Activated naive CD4-positive, alpha-beta T cell treated with anti-CD3 and anti-CD28 coated beads, Interleukin-2, amount 50 U/mL, for 16 hours (primary cell): ENCODE measurements at regions not wholly inside any gene's neighbourhood (a gene's known extent, or its start where the extent isn't known, plus 50 kb on each side); places are given as distances from the start of the nearest gene placed in this dataset.

Experiments
- DNase-seq: peaks from one replicate; pipeline ENCODE4 v3.0.0-alpha.2; 2020

DNA sequence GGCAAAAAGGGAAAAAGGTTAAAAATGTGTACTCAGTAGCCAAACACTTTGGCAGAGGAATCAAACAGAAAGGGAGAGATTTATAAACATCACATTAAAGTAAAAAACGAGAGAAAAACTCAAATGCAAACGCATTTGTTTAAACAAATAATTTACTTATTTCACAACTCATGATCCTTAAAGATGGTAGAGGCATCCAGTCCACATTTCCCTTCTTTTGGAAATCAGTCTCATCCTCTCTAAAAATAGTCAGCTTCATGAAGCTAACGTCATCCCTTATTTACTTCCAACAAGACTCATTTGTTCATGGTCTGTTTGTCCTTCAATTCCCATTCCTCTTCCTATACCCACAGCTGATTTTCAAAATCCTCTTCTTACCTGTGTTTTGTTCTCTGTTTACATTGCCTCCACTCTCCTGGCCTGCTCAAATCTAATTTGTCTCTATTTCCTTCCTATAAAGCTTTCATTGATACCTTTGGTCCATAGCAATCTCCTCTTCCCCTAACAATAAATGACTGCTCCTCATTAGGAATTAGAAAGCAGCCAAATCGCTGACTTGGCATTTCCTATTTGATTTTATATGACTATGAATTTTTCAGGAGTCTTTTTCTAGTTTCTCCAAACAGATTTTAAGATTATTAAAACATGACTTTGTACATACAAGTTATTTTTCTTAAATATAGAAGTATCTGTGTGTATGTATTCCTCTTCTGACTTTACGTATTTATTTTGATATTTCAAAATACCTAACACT is 805.3 kb downstream of the TLE1 start:
- no peak for DNase-seq

DNA sequence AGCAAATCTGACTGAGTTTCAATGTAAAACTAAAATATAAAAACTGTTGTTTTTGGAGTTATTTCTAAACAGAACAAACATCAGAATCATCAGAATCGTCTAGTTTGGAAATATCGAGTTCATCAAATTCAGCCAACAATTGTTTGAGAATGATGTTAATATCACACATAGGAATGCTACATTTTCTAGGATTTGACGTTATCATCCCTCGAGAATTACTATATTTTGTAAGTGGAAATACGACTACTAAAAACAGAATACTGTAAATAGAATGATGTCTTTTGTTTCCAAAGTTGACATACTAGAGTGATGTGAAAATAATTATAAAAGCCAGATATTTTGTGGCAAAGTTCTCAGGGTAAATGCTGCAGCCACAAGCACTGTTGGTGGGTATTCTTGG is 805.9 kb downstream of the TLE1 start:
- no peak for DNase-seq

DNA sequence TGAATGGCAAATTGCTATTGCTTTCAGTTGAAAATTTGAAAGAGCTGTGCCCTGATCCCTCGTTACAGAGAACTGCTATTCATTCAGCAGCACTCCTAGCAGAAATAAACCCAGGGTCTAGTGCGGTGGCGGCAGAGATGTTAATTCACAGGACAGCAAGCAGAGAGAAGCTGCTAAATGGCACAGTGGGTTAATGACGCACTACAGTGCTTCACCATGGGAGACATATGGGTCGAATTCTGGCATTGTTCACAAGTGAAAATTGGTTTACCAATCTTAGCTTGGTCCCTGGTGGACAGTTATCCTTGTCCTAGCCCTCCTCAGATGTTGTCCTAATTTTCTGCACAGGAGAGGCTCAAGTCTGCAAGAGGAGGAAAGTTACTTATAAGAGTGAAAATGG is 807.4 kb downstream of the TLE1 start:
- DNase-seq = no peak

DNA sequence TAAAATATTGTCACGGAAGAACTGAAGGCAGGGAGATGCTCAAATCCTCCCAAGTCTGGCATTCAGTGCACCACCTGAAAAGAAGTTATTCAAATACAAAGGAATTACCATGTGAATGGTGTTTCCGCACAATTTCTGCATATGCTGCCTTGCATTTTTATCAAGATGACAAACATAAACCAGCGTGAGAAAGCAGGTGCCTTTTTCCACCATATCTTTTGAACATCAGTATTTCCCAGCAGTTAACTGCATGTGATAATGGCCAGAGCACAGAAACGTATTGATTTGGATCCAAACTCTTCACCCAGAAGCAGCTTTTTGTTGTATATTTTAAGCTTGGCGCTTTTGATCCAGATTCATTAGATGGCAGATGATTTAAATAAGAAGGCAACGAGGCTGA is 808.0 kb downstream of the TLE1 start:
- DNase-seq = no peak

DNA sequence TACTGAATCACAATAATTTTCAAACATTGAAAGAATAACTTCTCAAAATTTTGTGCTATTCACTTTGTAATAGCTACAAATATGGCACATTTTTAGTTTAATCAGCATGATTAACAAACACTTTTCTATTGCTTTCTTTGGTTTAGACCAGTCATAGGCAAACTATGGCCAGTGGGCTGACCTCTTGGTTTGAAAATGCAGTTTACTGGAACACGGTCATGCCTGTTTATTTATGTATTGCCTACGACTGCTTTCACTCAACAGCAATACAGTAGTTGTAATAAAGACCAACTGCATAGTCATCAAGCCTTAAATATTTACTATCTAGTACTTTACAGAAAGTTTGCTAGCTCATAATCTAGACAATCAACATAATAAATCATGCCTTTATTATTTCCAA is 810.8 kb downstream of the TLE1 start:
- DNase-seq = no peak

DNA sequence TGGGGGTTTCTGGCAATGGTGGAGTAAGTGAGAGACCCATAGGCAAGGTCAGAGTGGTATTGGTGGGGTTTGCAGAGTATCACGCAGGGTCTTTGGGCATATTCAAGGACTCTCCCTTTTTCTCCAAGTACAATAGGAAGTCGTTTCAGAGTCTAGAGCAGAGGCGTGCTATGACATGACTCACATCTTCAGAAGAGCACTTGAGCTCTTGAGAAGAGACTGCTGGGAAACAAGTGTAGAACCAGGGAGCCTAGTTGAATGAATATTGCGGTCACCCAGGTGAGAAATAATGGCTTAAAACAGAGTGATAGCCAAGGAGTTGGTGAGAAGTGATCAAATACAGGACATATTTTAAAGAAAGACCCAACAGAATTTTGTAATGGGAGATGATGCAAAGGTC is 813.4 kb downstream of the TLE1 start:
- DNase-seq = no peak

DNA sequence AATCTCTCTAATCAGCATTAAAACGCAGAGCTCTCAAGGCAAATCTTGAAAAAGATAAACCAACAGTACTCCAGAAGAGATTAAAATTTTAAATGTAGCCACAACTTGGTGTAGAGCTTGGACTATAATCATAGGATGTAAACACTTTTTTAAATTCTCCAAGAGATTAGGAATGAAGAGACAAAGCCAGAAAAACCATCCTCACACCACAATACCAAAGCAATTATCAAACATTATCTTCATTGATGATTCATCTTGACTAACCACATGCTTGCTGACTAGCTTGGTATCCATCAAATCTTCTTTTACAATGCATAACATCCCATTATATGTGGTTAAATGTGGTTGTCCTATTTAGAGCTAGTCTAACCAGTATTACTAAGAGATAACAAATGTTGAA is 815.1 kb downstream of the TLE1 start:
- no peak for DNase-seq

DNA sequence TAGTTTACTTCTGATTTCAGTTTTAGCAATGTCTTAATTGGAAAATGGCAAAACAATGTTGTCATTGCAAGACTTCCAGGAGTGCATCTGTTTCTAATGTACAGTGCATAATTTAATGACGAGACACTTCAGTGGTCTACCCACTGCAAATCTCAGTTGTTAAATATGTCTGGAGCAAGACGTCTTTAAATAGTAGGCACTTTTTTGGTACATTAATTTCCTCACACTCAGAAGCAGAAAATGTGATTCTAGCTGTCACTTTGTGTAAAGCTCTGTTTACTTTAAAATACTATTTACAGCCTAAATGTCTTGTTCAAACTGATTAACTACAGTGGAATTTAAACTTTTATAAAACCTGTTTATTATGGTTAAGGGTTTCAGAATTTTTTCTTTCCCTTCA is 815.5 kb downstream of the TLE1 start:
- DNase-seq = no peak

DNA sequence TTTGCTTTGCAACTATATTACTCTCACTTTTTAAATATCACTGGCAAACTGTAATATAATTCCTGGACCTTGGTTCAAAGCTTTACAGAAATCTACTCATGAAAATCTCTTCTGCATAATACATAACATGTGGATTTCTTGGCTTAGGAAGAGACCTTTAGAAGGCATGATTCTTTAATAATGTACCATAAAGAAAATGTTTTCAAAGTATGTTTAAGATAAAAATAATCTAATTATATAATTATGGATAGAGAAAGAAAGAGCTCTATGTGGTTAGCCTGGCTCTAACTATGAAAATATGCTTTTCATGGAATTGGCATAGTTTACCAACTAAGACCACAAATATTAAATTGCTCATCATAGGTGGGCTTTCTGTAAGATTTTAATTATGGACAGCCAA is 817.8 kb downstream of the TLE1 start:
- DNase-seq = no peak

DNA sequence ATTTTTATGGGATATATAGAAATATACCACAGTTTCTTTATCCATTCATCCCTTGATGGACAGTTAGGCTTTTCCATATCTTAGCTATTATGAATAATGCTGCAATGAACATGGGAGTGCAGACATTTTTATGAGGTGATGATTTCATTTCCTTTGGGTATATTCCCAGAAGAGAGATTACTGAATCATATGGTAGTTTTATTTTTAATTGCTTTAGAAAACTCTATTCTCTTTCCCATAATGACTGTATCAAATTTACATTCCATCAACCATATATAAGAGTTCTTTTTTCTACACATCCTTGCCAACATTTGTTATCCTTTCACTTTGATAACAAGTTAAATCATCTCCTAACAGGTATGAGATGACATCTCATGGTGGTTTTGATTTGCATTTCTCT is 821.6 kb downstream of the TLE1 start:
- no peak for DNase-seq

DNA sequence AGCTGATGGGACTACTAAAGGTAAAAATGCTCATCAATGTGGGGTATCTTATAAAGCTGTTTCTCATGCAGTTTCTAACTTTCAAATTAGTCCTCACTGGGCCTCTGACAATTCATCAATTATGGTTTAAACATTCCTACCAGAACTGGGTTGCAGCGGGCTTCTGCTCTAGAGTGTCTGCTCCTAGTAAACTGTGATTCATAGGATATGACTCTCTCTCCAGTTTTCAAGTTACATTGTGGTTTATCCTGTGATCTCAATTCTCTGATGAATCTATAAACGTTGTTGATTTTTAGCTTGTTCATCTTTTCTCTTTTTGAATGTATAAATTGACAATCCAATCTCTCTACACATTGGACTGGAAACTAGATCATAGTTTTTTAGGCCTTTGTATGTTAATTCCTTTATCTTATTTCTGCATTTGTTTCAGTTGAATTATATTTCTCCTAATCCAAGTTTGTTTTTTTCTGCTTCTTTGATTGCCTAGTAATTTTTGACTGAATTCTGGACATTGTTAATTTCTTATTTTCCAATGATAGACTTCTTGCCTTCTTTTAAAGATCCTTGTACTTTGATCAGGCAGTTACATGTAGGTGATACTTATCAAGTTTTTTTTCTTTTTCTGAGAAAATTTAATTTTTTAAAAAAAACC is 822.6 kb downstream of the TLE1 start:
- DNase-seq = no peak

DNA sequence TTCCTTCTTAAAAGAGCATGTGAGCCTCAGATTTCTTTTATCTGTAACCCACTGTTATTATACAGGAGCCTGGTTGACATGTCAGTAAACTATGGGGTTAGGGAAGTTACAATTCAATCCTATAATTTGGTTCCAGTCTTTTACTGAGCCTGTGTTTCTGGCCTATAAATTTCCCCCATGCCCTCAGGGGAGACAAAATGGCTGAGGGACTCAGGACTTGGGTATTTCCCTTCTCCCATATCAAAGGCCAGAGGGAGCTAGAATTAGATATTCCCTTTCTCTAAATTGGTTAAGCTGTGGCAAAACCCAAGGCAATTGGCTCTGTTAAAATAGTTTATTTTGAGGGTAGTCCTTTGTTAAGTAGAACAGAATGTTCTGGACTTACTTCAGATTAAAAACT is 823.2 kb downstream of the TLE1 start:
- no peak for DNase-seq

DNA sequence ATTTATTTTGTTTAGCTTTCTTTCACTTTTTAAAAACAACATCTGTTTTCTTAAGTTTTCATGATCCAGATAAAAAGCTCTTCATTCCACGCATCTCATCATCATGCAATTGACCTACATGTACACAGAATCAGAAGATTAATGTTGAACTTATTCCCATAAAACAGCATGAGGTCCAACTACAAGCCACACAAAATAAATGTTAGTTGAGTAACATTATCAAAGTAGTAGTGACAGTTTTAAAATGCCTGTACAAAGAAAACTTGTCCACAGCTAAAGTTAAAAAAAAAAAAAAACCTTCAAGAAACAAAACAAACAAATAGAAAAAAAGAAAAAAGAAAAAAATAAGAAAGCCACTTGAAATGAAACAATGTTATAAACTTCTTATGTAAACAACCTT is 846.3 kb downstream of the TLE1 start:
- DNase-seq = no peak

DNA sequence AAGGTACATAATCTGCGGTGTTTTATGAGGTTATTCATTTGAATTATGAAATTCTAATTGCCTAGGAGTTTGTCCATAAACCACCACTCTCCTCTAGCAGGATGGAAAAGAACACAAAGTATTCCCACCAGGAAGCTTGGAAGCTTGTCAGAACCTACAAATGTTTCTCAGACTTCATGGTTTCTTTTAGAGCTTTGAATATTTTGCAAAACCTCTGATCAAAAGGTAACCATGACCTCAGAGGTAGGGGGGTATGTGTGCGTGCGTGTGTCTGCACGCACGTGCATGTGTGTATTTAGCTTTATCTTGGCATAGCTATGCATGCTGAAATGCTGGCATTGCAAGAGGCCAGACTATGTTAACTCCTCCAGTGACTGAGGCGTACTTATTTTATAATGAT is 847.0 kb downstream of the TLE1 start:
- no peak for DNase-seq

DNA sequence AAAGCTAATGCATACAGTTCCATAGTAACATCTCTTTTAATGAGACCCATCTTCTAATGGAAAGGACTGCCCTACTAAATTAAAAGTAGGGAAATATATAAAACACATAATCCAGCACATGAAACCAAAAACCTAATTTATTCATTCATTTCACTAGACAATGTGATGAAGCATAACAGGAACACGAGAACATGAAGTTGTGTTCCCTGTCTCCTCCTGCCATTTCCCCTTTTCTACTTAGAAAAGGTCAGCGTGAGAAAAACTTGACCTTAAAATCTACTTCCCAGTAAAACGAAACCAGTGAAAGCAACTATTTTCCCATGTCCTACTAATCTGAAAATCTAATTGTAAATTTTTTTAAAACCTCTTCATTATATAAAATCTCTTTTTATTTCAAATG is 847.5 kb downstream of the TLE1 start:
- no peak for DNase-seq

DNA sequence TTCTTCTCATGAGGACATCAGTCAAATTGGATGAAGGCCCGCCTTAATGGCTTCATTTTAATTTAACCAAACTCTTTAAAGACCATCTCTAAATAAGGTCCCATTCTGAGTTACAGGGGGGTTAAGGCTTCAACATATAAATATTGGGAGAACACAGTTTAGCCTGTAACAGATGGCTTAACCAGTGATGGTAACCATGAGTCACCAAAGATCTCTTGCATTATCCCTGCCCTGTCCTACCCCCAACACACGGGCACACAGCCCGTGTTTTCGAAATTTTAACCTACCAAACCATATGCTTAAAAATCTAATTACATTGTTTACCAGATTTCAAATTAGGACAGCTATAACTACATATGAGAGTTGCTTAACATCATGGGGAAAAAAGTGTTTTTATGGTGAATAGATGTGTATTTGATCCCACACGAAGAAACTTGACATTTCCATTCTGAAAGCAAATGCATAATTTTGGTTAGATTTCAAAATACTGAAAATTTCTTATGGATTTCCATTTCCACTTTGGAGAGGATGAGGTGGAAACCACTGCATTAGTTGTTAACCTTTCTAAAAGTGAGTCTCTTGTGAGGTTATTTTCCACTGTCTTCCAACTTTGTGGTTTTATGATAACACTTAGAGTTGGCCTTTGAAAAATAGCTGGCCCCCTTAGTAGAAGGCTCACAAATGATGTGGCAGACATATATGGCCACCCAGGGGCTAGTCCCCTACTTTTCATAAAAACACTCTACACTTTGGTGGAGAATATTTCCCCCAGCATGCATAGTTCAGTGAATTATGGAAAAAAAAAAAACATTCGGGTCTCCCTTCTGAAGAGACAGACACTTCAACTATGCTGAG is 849.3 kb downstream of the TLE1 start:
- no peak for DNase-seq

DNA sequence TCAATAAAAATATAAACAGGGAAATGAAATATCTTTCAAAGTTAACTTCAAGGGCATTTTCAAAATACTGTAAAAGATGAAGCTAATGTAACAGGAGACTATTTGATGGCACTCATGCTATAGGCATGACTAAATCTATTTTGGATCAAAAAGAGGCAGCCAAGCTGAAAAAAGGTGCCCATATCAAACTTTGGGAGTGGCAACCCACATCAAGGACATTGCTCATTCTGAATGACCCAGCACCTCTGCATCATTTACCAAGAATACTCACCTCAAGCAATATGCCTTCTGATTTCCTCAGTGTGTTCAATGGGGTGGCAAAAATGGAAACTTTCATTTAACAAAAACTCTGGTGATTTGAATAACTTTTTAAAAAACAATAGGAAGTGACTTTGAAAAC is 853.3 kb downstream of the TLE1 start:
- DNase-seq = no peak

DNA sequence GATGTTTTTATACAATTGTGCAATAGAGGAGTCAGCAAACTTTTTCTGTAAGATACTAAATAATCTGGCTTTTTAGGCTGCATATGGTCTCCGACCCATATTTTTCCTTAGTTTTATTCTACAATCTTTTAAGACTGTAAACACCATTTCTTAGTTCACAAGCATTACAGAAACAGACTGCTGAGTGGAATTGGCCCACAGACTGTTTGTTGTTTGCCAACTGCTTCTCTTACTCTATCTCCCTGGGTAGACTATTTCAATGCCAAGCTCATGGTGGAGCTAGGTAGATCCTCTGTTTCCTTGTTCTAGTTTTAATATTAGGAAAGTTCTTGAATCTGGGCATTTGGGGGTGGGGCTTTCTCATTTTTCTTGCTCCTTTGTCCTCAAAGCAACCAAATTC is 857.6 kb downstream of the TLE1 start:
- DNase-seq = no peak

DNA sequence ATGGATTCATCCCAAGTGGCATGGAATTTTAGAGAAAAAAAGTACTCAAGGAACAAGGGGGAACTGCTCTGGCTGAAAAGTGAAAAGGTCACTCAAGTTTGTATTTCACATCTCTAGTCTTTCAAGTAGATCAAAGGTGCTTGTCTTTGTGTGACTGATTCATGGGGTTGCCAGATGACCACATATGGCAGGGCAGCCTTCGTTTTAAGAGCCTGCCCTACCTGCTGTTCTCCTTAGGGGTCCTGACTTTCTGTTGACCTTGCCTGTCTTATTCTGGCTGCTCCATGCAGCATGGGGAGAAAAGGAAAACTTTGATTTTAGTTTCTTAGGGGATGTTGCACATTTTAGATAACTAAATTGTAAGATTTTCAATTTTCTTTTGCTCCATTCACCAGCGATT is 877.7 kb downstream of the TLE1 start:
- DNase-seq = no peak

DNA sequence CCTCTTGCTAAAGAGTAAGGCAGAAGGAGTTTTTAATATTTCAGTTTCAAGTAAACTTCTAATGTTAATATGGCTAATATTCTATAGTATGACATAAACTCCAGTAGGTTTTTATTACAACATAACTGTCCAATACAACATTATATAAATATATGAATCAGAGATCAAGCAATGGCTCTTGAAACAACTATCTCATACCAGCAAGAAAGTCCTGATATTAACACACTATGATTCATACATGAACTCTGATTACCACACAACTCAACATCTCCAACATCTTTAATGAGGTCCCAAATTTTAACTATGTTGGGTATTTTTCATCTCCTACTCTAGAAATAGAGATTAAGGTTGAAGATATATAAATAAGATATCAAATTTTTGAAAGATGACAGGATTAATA is 878.3 kb downstream of the TLE1 start:
- no peak for DNase-seq

DNA sequence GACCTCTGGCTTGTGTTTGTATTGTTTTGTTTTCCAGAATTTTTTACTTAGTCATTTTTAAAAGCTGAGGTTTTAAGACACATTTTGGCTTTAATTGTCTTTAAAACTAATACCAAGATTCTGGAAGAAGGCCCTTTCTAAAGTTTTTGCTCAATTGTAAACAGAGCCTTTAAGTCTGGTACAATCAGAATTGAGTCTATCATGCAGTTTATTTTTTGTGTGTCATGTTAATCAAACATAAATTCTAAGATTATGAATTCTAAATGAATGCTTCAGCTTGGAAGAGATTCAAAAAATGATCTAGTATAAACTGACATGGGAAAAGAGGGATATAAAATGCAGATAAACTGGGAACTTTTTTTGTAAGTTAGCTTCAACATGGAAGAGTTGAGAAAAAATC is 882.7 kb downstream of the TLE1 start:
- DNase-seq = no peak

DNA sequence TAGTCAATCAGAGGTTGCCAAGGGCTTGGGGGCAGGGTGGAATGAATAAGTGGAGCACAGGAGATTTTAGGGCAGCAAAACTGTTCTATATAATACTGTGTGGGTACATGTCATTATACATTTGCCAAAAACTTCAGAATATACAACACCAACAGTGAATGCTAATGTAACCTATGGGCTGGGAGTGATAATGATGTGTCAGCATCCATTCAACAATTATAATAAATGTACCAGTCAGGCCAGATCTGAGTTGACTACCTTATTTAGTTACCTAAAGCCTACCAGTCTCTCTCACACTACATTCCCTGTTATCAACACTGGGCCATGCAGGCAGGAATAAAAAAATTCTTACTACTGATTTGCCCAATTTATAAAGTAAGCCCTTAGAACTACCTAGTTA is 884.5 kb downstream of the TLE1 start:
- DNase-seq = no peak

DNA sequence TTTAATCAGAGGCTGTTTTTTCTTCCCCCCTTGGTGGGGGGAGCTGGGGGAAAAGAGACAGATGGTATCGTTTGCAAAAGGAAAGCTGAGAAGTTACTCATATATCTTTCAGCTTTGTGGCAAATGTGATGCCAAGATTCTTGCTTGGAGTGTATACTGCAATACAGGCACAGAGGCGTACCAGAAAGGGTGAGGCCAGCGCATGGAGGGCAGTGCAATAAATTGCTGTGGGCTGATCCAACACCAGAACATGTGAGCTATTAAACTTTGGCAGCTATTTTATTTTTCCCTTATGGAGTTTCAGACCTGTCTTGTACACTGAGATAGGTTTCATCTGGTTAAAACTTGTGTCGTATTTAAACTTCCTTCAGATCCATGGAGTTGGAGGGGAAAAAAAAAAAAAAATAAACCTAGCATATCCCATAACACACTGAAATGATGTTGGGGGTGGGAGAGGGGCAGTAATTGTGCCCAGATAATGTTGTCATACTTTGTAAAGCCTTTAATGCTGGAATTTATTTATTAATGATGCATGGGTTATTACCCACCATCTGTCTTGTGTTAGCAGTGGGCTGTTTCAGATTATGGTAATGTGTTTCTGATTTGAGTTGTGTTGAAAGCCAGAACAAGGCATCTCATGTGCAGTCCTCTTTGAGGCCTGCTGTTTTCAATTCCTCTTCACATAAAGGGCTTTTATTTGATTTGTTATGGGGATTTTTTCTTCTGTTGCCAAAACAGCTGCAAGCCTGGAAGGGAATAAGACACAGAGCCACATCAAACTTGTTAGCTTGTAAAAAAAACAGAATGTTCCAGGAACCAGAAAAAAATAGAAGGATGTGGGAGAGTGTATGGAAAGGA is 891.3 kb downstream of the TLE1 start:
- DNase-seq = no peak
